Muscle of leg (tissue), 3 donors: ENCODE measurements at regions not wholly inside any gene's neighbourhood (a gene's known extent, or its start where the extent isn't known, plus 50 kb on each side); places are given as distances from the start of the nearest gene placed in this dataset.
A peak's percentile ranks its signal among the peaks of the same experiment; 100 is the strongest.
"Not testable (repeated sequence)": the region's sequence is repeated elsewhere in the genome, so short reads cannot be mapped to it uniquely, and the experiment has no call there.

Experiments
- DNase-seq: peaks from one replicate; pipeline ENCODE4 v3.0.0; 2013
- H3K27ac ChIP-seq: one replicate; pipeline ENCODE4 v1.5.1; 2013; ENCODE audit warnings: mild to moderate bottlenecking, low read length, control low read depth
- H3K27me3 ChIP-seq: one replicate; pipeline ENCODE4 v1.6.1; 2013; ENCODE audit warnings: low read length; ENCODE audit not compliant: control insufficient read depth, insufficient read depth
- H3K36me3 ChIP-seq: one replicate; pipeline ENCODE4 v1.6.1; 2013; ENCODE audit warnings: low read length; ENCODE audit not compliant: control insufficient read depth, insufficient read depth
- H3K4me1 ChIP-seq: one replicate; pipeline ENCODE4 v1.6.1; 2013; ENCODE audit warnings: low read length; ENCODE audit not compliant: control insufficient read depth, insufficient read depth
- H3K4me3 ChIP-seq: one replicate; pipeline ENCODE4 v1.5.1; 2013; ENCODE audit warnings: low read length, control low read depth
- H3K9me3 ChIP-seq: replicated peaks from 2 replicates; pipeline ENCODE4 v1.6.1; 2013; ENCODE audit warnings: low read depth, low read length; ENCODE audit not compliant: control insufficient read depth
- WGBS: methylation state at CpG from one replicate; pipeline ENCODE4 v1.1.5; 2013; ENCODE audit warnings: missing lambda C conversion rate; ENCODE audit not compliant: insufficient coverage; 5-methylcytosine and 5-hydroxymethylcytosine counted together

DNA sequence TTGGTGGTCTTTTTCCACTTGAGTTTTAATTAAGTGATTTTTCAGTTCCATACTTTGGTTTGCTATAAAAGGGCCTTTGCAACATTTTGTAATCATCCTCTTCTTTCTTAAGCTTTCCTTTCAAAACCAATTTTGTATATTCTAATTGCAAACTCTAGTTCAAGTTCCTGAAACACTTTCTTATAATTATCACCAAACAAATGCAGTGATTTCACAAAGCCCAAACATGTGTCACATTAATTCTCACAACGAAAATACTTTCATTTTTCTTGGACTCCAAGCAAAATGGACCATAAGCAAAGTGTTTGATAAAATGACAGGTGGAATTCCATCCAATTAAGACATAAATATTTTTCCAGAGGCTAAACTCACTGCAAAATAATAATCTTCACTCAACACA, 188.2 kb upstream of the IRX5 start:
- Histone ChIP-seq H3K9me3 (no peaks in the 10 kb centered on the region), H3K36me3 (no peaks in the 10 kb centered on the region), H3K4me3 (no peak overlapping the region), H3K4me1 (no peaks in the 10 kb centered on the region), H3K27ac (no peak overlapping the region), H3K27me3 (no peaks in the 10 kb centered on the region)
- DNase-seq = no peak
- no CpG with 5 or more reads among the region's 1 CpG for WGBS

DNA sequence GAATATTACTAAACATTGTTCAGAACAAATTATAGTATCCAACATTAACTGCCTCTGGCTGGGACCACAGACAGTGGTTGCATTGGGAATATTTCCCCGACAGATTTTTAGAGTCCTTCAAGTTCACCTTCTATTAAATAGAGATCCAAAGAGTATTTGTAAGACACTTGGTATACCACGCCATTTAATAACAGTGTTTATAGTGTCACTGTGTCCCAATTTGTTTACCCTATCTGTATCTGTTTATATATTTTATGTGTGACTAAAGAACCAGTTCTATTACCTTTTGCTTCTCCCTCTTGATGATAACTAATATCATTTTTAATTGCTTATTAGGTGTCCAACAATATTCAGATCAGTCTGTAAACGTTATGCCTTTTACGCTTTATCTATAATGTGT, 191.3 kb upstream of the IRX5 start:
- no peak for DNase-seq
- H3K27me3 ChIP-seq = no peaks in the 10 kb centered on the region
- no peak overlapping the region for H3K4me3 ChIP-seq
- no CpG with 5 or more reads among the region's 4 CpGs for WGBS
- no peak overlapping the region for H3K27ac ChIP-seq
- no peaks in the 10 kb centered on the region for H3K4me1 ChIP-seq
- H3K9me3 ChIP-seq = no peaks in the 10 kb centered on the region
- H3K36me3 ChIP-seq = no peaks in the 10 kb centered on the region

DNA sequence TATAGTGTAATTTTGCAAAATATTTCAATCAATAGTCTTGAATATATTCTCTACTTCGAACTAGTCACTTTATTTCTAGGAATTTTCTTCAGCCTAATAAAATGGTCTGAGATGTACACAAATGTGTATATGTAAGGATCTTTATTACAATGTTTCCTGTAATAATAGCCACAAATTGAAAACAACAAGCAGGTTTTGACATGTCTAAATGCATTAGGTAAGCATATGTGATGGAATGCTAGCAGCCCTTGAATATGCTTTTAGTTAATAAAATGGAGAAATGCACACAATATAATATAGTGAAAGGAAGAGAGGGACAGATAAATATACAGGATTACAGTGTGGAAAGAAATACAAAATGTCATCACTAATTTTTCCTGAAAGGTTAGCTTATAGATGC, 196.5 kb upstream of the IRX5 start:
- no peaks in the 10 kb centered on the region for H3K27me3 ChIP-seq
- H3K27ac ChIP-seq = no peak overlapping the region
- no peaks in the 10 kb centered on the region for H3K36me3 ChIP-seq
- no peak overlapping the region for H3K4me3 ChIP-seq
- no peak for DNase-seq
- no CpG with 5 or more reads among the region's 1 CpG for WGBS
- H3K9me3 ChIP-seq = no peaks in the 10 kb centered on the region
- H3K4me1 ChIP-seq = no peaks in the 10 kb centered on the region

- DNase-seq, H3K36me3 ChIP-seq, H3K4me1 ChIP-seq, H3K27me3 ChIP-seq, H3K9me3 ChIP-seq, H3K27ac ChIP-seq, H3K4me3 ChIP-seq: not testable (repeated sequence)
- WGBS = no CpG with 5 or more reads among the region's 1 CpG
Measured at GRCh38 chr16:54727696-54728095, 203.0 kb upstream of the IRX5 start.

DNA sequence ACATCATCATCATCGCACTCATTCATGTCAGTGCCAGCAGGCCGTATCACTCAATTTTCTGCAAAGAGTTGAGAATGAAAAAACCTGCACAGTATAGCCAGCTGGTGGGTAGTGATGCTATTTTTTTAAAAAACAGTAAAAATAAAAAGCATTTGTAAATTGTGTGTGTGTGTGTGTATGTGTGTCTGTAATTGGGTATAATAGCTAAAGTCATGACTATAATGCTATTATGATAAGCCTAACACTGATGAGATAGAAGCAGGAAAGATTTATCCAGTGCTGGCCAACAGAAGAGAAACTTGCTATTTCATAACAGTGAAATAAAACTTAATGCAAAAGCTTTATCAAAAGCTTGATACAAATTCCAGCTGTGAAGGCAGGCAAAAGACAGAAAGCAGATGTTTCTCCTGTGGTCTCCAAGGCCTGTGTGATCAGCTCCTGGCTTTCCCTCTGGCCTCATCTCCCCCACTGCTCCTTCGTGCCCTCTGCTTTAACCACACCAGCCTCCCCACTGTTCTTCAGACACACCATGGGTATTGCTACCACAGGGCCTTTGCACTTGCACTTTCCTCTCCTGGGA, 206.2 kb upstream of the IRX5 start:
- 25% methylated on average over 1 of the region's 3 CpGs for WGBS
- H3K9me3 ChIP-seq = no peaks in the 10 kb centered on the region
- H3K27me3 ChIP-seq = no peaks in the 10 kb centered on the region
- H3K4me3 ChIP-seq = no peak overlapping the region
- H3K4me1 ChIP-seq = no peaks in the 10 kb centered on the region
- DNase-seq = peak; percentile 5
- H3K27ac ChIP-seq = no peak overlapping the region
- no peaks in the 10 kb centered on the region for H3K36me3 ChIP-seq

- H3K27me3 ChIP-seq = no peaks in the 10 kb centered on the region
- no peaks in the 10 kb centered on the region for H3K9me3 ChIP-seq
- WGBS = 56% methylated on average over 1 of the region's 2 CpGs
- no peak overlapping the region for H3K4me3 ChIP-seq
- H3K27ac ChIP-seq = no peak overlapping the region
- no peaks in the 10 kb centered on the region for H3K36me3 ChIP-seq
- no peaks in the 10 kb centered on the region for H3K4me1 ChIP-seq
- no peak for DNase-seq
Measured at GRCh38 chr16:54722210-54722676, 208.4 kb upstream of the IRX5 start.

DNA sequence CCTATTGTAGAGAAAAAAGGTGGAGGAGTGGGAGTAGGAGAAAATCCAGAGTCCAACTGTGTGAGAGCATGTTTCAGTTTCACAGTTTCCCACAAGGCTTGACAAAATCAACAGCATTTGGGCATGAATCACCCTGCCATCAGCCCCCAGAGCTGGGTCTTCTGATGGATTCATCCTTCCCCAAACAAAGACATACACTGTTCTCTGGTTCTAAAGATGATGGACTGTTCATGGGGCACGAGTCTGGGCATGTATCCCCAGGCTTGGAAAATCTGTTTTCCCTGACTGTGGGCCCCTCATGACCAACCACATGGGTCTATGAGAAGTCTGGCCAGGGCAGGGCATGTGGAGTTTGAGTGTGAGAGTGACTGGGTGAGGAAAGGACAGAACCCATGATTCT, 210.4 kb upstream of the IRX5 start:
- no peak overlapping the region for H3K4me3 ChIP-seq
- WGBS = 29% methylated on average over 1 of the region's 1 CpG
- no peaks in the 10 kb centered on the region for H3K9me3 ChIP-seq
- H3K27ac ChIP-seq = no peak overlapping the region
- no peaks in the 10 kb centered on the region for H3K4me1 ChIP-seq
- peaks cover 2% of the 10 kb centered on the region for H3K27me3 ChIP-seq
- H3K36me3 ChIP-seq = no peaks in the 10 kb centered on the region
- DNase-seq = no peak

DNA sequence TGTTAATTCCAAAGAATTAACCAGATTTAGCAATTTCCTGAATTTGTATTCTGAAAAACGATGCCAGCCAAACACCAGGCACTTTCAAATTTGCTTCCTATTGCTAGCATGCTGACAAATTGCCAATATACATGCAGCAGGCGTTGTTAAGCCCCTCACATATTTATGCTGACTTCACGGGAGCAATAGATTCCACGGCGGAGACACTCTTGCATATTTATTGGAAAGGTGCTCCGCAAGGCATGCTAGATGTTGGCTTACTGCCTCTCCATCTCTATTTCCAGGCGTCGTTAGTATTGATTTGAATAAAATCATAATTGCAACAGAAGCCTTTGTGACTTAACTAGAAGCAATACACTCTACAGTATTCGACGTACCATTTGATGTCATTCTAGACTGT, 211.0 kb upstream of the IRX5 start:
- peaks cover 2% of the 10 kb centered on the region for H3K27me3 ChIP-seq
- no peak overlapping the region for H3K27ac ChIP-seq
- no peak for DNase-seq
- H3K36me3 ChIP-seq = no peaks in the 10 kb centered on the region
- H3K9me3 ChIP-seq = no peaks in the 10 kb centered on the region
- H3K4me1 ChIP-seq = no peaks in the 10 kb centered on the region
- 70% methylated on average over 2 of the region's 10 CpGs for WGBS
- no peak overlapping the region for H3K4me3 ChIP-seq

- WGBS = 95% methylated on average over 11 of the region's 12 CpGs
- DNase-seq = no peak
- Histone ChIP-seq H3K4me3 (no peak overlapping the region), H3K36me3 (no peaks in the 10 kb centered on the region), H3K27me3 (peaks cover 2% of the 10 kb centered on the region), H3K9me3 (no peaks in the 10 kb centered on the region), H3K27ac (no peak overlapping the region), H3K4me1 (no peaks in the 10 kb centered on the region)
Measured at GRCh38 chr16:54718376-54718775, 212.3 kb upstream of the IRX5 start.

GRCh38 chr16:54715011-54715410, 215.7 kb upstream of the IRX5 start:
- no peaks in the 10 kb centered on the region for H3K36me3 ChIP-seq
- peaks cover 2% of the 10 kb centered on the region for H3K27me3 ChIP-seq
- no peak overlapping the region for H3K27ac ChIP-seq
- H3K4me1 ChIP-seq = no peaks in the 10 kb centered on the region
- no peak overlapping the region for H3K4me3 ChIP-seq
- DNase-seq = no peak
- H3K9me3 ChIP-seq = no peaks in the 10 kb centered on the region

GRCh38 chr16:54712866-54713265, 217.8 kb upstream of the IRX5 start:
- H3K36me3 ChIP-seq = no peaks in the 10 kb centered on the region
- peaks cover 2% of the 10 kb centered on the region for H3K27me3 ChIP-seq
- no peak for DNase-seq
- H3K27ac ChIP-seq = no peak overlapping the region
- no peaks in the 10 kb centered on the region for H3K9me3 ChIP-seq
- 78% methylated on average over 1 of the region's 2 CpGs for WGBS
- no peaks in the 10 kb centered on the region for H3K4me1 ChIP-seq
- H3K4me3 ChIP-seq = no peak overlapping the region
